ENCODE measurements at regions not wholly inside any gene's neighbourhood (a gene's known extent, or its start where the extent isn't known, plus 50 kb on each side); places are given as distances from the start of the nearest gene placed in this dataset.

DNA sequence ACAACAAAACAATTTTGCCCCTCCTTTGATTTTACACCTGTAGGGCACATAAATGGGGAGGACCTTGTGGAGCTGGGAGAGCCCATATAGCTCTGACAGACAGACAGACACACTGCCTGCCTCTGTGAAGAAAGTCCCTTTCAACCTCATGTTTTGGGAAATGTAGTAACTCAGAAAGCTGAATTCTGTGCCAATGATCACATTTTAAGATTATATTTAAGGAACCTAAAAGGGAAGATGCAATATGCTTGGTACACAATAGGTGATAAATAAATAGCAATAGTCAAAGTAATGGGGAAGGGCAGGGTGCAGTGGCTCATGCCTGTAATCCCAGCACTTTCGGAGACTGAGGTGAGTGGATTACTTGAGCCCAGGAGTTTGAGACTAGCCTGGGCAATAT is 446.4 kb upstream of the ID2 start:
- WGBS (ENCODE audit: missing lambda C conversion rate) = 95% methylated on average over 1 of the region's 1 CpG
- CTCF ChIA-PET = no interaction called here
- H3K4me2 ChIP-seq = no peak overlapping the region
- TF ChIP-seq ESRRA (IDR thresholded peaks at IDR 0.05; ENCODE audit: borderline replicate concordance, low read length) = no peak
- no peak for TF ChIP-seq CHD4 (IDR thresholded peaks at IDR 0.05; ENCODE audit: borderline replicate concordance)
- TF ChIP-seq, protein P1, sequence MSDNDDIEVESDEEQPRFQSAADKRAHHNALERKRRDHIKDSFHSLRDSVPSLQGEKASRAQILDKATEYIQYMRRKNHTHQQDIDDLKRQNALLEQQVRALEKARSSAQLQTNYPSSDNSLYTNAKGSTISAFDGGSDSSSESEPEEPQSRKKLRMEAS (IDR thresholded peaks at IDR 0.05) = no peak
- TF ChIP-seq JUNB (IDR thresholded peaks at IDR 0.05) = no peak
- TF ChIP-seq, protein P2, sequence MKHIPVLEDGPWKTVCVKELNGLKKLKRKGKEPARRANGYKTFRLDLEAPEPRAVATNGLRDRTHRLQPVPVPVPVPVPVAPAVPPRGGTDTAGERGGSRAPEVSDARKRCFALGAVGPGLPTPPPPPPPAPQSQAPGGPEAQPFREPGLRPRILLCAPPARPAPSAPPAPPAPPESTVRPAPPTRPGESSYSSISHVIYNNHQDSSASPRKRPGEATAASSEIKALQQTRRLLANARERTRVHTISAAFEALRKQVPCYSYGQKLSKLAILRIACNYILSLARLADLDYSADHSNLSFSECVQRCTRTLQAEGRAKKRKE (CRISPR knock-in tag; IDR thresholded peaks at IDR 0.05; ENCODE audit: low read depth) = no peak
- TF ChIP-seq, protein P3, sequence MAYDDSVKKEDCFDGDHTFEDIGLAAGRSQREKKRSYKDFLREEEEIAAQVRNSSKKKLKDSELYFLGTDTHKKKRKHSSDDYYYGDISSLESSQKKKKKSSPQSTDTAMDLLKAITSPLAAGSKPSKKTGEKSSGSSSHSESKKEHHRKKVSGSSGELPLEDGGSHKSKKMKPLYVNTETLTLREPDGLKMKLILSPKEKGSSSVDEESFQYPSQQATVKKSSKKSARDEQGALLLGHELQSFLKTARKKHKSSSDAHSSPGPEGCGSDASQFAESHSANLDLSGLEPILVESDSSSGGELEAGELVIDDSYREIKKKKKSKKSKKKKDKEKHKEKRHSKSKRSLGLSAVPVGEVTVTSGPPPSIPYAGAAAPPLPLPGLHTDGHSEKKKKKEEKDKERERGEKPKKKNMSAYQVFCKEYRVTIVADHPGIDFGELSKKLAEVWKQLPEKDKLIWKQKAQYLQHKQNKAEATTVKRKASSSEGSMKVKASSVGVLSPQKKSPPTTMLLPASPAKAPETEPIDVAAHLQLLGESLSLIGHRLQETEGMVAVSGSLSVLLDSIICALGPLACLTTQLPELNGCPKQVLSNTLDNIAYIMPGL (CRISPR knock-in tag; IDR thresholded peaks at IDR 0.05; ENCODE audit: borderline replicate concordance) = no peak
- TF ChIP-seq HDAC2 (IDR thresholded peaks at IDR 0.05) = no peak
- TF ChIP-seq, protein P4, sequence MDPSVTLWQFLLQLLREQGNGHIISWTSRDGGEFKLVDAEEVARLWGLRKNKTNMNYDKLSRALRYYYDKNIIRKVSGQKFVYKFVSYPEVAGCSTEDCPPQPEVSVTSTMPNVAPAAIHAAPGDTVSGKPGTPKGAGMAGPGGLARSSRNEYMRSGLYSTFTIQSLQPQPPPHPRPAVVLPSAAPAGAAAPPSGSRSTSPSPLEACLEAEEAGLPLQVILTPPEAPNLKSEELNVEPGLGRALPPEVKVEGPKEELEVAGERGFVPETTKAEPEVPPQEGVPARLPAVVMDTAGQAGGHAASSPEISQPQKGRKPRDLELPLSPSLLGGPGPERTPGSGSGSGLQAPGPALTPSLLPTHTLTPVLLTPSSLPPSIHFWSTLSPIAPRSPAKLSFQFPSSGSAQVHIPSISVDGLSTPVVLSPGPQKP (IDR thresholded peaks at IDR 0.05; ENCODE audit: low read depth, low read length) = no peak
- TF ChIP-seq NFE2L2 (conservative IDR thresholded peaks at IDR 0.05; ENCODE audit: low read length) = no peak
- no peak for TF ChIP-seq CEBPB (IDR thresholded peaks at IDR 0.05)
- TF ChIP-seq RCOR1 (IDR thresholded peaks at IDR 0.05; ENCODE audit: low read depth, low read length) = no peak
- no peak for TF ChIP-seq PHF8 (IDR thresholded peaks at IDR 0.05; ENCODE audit: borderline replicate concordance, low read depth)
- no peak for TF ChIP-seq RNF2 (IDR thresholded peaks at IDR 0.05; ENCODE audit: borderline replicate concordance, low read depth)
- TF ChIP-seq CHD2 (IDR thresholded peaks at IDR 0.05; ENCODE audit: low read length, partially characterized antibody) = no peak
- TF ChIP-seq, protein P5, sequence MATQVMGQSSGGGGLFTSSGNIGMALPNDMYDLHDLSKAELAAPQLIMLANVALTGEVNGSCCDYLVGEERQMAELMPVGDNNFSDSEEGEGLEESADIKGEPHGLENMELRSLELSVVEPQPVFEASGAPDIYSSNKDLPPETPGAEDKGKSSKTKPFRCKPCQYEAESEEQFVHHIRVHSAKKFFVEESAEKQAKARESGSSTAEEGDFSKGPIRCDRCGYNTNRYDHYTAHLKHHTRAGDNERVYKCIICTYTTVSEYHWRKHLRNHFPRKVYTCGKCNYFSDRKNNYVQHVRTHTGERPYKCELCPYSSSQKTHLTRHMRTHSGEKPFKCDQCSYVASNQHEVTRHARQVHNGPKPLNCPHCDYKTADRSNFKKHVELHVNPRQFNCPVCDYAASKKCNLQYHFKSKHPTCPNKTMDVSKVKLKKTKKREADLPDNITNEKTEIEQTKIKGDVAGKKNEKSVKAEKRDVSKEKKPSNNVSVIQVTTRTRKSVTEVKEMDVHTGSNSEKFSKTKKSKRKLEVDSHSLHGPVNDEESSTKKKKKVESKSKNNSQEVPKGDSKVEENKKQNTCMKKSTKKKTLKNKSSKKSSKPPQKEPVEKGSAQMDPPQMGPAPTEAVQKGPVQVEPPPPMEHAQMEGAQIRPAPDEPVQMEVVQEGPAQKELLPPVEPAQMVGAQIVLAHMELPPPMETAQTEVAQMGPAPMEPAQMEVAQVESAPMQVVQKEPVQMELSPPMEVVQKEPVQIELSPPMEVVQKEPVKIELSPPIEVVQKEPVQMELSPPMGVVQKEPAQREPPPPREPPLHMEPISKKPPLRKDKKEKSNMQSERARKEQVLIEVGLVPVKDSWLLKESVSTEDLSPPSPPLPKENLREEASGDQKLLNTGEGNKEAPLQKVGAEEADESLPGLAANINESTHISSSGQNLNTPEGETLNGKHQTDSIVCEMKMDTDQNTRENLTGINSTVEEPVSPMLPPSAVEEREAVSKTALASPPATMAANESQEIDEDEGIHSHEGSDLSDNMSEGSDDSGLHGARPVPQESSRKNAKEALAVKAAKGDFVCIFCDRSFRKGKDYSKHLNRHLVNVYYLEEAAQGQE (IDR thresholded peaks at IDR 0.05) = no peak
- TF ChIP-seq CTCF (IDR thresholded peaks at IDR 0.05) = no peak
- no peak for TF ChIP-seq MAZ (IDR thresholded peaks at IDR 0.05; ENCODE audit: borderline replicate concordance, low read depth, low read length)
- DNase-seq (ENCODE audit: low read depth in 1 of 2, low spot score in 1 of 2) = no peak
- no peak for FAIRE-seq
- no peaks in the 10 kb centered on the region for H3K9me3 ChIP-seq
- no peaks in the 10 kb centered on the region for H3K4me1 ChIP-seq
- H3K27ac ChIP-seq = no peak overlapping the region
- POLR2A ChIA-PET = no interaction called here
- no peak overlapping the region for H3K4me3 ChIP-seq
- ATAC-seq = no peak
